Activated T-cell treated with anti-CD3 and anti-CD28 coated beads for 24 hours (primary cell): ENCODE measurements at regions not wholly inside any gene's neighbourhood (a gene's known extent, or its start where the extent isn't known, plus 50 kb on each side); places are given as distances from the start of the nearest gene placed in this dataset.
"Not testable (repeated sequence)": the region's sequence is repeated elsewhere in the genome, so short reads cannot be mapped to it uniquely, and the experiment has no call there.

ENCODE experiments used
- DNase-seq: peaks from one replicate; pipeline ENCODE4 v3.0.0-alpha.2; 2020; ENCODE audit warnings: low read depth

DNA sequence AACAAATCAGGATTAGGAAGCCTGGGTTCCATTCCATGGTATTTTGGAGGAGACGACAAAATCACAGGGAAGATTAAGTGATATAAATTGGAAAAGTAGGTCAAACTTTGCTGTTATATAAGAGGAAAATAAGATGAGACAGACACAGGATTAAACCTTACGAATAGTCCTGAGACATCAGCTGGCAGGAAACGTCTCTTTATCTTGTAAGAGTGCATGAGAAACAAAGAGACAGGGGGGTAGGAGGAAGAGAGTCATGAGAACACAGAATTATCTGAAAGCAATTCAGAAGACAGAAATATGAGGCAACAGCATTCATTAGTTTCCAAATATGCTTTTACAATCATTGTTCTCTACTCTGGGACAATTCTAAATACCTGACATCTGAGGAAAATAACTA is 310.6 kb upstream of the MIR17HG start:
- DNase-seq = no peak

DNA sequence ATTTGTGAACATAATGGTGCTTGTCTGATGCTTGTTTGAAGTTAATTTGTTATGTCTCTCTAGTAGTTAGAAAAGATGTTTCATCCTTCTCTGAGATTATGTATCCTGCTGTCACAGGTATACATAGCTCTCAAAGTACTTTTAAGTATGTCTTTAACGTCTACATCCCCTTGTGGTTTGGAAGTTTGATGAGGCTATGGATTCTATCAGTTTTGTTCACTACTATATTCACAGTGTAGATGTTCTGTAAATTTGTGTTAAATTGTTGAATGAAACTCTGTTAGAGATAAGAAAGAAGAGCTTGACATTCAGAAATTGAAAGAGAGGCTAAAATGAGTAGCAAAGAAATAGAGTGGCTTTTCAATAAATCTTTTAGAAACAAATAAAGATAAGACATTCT is 304.6 kb upstream of the MIR17HG start:
- no peak for DNase-seq

DNA sequence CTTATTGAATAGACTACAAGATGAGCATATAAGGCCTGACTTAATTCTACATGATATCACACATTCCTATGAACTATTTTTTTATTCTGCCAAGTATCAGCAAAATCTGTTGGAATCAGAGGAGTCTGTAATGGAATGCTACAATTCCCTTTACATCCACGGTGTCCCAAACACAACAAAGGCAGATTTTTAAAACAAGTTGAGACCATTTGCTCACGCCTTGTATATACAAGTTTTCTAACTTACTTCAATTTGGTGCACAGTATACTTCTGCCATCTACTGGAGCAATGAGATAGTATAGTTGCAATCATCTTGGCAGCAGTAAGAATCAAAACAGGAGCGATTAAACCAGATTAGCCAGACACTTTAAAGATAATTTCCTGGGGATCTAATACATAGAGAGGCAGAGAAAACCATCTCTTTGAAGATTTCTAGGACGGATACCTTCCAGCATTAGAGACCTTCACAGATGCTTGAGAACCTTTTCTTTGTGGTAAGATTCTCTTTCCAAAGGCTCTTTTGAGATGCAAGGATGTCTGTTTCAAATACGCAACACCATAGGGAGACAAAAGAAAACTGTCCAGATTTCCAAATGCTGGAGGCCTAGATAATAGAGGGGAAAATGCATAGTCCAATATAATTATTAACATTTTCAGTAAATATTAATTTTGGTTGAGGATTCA is 302.0 kb upstream of the MIR17HG start:
- DNase-seq = no peak

DNA sequence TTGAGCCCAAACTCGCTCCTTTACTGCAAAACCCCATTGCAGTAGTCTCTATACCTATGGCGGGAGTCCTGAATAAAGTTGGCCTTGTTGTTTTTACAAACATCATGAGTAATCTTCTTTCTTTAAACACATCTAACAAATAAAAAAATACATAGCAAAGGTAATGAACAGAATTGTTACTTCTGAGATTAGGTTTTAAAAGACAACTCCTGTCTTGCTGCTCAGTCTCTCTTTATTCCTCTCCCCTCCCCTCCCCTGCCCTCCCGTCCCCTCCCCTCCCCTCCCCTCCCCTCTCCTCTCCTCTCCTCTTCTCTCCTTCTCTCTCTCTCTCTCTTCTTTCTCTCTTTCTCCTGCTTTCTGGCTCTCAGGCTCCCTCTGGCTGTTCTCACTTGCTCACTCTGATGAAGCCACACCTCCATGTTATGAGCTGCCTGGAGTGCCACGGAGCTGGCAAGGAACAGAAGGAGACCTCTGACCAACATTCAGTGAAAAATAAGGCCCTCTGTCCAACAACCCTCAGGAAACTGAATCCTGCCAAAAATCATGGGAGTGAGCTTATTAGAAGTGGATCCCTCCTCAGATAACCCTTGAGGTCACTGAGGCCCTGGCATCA is 300.7 kb upstream of the MIR17HG start:
- DNase-seq = no peak

DNA sequence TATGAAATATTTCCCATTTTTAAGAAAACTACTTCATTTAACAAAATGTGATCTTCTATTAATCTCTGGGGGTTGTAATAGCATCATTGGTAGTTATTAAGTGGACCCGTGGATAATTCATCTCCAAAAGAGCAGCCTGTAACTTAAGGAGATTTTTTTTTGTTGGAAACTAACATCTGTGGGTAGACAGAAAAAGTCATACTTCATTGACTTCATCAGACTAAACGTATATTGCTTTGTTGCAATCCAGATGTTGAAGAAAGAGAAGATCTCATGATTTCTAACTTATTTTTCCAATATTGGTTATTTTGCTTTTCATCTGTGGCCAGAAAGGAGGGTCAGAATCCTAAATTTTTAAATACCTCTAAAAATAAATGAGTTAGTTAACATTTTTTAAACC is 296.5 kb upstream of the MIR17HG start:
- DNase-seq = no peak

DNA sequence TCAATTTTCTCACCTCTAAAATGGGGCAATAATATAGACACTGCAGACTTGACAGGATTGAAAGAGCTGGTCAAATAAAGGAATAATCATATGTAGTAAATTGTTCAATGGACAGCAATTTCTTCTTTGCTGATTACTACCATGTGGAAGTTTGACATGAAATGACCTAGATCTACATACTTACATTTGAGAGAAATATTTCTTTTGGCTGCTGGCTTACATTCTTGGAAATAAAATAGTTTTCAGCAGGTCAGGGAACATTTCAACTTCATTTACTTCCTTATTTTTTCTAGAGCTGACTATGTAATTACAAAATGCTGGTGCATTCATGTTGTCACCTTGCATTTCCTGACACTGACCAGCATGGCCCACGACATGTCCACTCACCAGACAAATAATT is 294.6 kb upstream of the MIR17HG start:
- DNase-seq = no peak

DNA sequence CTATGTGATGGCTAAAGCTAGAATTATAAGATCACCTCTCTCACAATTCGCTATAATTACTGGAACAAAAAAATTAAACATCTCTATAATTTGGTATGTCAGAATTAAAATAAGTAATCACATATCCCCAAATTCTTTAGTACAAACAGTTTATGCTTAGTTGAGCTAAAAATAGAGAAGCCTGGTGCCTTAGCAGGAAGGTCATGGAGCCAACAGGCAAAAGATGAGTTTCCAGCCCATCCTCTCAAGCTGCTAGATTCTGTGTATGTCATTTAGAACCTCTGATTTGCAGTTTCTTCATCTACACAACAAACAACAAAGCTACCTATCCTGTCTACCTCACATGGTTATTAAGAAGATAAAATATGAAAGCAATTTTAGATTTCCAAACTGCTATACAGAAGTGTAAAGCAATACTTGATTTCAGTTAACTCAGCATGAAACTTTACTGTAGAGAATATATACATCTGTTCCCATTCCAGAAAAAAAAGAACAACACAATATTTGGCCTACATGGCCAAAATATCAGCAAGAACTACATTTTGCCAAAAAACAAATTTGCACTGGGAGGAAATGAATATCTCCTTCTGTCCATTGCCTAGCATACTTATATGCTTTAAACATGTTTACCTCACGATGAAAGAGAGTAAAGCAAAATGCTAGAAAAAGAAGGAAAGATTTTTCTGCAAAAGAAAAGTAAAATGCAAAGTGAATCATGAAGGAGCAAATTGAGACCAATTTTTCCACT is 294.0 kb upstream of the MIR17HG start:
- DNase-seq = no peak

DNA sequence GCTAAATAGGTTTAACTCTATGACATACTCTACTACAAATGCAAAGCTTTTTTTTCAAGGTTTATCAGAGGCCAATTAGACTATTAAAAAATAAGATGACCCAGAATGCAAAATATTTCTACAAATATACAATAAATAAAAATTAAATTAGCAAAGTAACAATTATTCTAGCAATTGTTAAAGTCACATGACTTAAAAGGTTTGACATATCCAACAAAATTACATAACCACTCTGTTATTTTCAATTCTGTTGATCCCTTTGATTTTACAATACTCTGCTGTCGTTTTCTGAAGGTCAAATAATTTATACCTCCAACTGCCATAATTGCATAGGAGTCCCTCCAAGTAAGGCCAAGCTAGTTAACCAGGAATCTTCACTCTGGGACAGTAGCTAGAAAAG is 292.6 kb upstream of the MIR17HG start:
- no peak for DNase-seq

DNA sequence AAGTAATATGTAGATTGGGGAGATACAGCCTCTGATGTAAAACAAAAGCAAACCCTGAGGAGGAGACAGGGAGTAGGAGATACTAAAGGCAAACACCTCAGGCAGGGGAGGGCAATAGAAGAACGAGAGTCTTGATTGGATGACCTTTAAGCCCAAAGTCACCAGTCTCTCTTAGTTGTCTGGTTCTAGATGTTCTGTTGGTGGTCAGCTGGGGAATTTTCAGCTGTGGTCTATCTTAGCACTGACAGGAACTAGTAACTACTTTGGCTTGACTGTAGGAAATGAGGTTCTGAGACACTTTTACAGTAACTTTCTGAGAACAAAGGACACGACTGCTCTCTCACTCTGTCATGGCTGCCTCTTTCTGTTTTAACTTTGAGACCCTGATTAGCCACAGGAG is 290.7 kb upstream of the MIR17HG start:
- no peak for DNase-seq

DNA sequence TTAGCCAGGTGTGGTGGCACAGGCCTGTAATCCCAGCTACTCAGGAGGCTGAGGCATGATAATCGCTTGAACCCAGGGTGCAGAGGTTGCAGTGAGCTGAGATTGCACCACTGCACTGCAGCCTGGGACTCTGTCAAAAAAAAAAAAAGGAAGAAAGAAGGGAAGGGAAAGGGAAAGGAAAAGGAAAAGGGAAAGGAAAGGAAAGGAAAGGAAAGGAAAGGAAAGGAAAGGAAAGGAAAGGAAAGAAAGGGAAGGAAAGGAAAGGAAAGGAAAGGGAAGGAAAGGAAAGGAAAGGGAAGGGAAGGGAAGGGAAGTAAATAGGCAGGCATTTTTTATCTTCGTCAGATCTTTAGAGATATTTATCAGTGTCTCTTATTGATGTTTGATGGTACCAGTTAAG is 290.0 kb upstream of the MIR17HG start:
- DNase-seq = not testable (repeated sequence)

DNA sequence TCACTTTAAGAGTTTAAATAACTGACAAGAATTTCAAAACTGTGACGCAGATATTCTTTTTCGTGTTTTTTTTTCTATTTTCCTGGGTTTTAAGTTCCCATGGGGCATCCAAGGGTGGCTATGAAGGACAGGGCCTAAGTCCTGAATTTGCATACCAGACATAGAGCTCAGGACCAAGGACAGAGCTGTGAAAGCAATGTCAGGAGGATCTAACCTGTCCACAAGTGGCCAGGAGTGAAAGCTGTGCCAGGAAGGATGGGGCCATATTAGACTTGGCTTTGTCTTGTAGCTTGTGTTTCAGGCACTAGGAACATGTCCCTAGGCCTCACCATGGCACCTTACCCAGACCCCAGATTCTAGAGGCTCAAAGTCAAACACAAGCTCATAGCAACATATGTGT is 289.4 kb upstream of the MIR17HG start:
- no peak for DNase-seq

DNA sequence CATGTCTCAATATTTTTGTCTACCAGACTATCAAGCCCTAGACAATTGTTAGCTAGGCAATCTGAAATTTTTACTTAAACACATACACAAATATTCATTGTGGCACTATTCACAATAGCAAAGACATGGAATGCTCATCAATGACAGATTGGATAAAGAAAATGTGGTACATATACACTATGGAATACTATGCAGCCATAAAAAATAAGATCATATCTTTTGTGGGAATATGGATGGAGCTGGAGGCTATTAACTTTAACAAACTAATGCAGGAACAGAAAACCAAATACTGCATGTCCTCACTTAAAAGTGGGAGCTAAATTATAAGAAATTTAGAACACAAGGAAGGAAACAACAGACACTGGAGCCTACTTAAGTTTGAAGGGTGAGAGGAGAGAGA is 288.6 kb upstream of the MIR17HG start:
- DNase-seq = no peak

DNA sequence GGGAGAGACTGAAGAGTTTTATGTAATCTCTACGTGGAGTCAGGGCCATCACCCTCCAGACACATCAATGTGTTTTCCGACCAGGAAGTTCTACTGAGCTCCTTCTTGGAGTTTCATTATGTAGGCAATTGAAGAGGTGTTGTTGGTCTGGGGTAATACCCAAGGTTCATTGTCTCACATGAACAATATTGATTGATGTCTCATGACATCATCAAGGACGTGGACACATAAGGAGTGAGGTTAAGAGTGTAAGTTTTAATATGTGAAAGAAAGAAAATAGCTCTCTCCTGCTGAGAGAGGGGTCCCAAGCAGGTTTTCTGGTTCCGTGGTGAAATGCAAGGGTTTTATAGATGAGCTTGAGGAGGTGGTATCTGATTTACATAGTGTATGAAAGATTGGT is 280.7 kb upstream of the MIR17HG start:
- no peak for DNase-seq

DNA sequence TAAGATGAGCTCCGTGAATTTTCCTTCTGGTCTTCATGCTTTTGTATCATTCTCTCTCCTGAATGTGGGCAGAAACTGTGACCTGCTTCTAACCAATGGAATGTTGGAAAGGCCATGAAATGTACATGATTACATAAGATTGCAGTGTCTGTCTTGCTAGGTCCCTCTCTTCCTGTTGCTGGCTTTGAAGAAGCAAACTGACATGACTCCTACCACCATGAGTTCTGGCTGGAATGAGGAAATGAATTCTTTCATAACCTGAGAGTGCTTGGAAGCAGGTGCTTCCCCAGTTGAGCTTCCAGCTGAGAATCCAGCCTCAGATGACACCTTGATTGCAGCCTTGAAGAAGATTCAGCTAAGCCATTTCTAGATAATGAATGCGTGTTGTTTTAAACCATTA is 275.0 kb upstream of the MIR17HG start:
- no peak for DNase-seq

DNA sequence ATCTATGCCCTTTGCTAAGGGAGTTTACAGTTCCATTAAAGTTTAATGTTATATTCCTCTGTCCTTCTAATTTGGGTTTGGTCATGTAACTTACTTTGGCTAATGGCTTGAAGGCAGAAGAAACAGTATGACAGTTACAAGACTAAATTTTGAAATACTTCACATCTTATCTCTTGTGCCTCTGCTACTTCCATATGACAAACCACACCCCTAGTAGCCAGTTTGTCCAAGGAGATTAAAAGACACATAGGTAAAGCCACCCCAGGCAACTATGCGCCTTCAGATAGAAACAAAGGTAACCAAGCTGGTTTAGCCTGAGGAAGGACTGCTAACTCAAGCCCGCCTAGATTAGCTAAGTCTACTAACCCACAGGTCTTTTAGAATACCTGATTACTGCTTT is 273.4 kb upstream of the MIR17HG start:
- DNase-seq = no peak

DNA sequence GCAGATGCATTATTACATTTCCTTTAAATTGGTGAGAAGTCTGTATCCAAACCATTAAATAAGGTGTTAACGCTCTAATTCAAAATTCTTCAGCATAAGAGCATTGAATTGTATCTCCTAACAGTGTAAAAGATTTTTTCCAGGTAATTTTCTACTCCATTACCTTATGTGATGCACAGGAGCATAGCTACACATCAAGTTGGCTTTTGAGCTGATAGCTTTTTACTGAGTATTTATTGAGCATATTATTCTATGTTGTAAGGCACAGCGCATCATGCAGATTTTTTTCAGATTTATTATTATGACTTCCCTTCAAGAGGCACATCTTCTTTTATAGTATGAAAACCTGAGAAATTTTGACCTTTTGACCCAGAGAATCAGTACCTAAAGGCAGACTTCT is 270.7 kb upstream of the MIR17HG start:
- DNase-seq = no peak

DNA sequence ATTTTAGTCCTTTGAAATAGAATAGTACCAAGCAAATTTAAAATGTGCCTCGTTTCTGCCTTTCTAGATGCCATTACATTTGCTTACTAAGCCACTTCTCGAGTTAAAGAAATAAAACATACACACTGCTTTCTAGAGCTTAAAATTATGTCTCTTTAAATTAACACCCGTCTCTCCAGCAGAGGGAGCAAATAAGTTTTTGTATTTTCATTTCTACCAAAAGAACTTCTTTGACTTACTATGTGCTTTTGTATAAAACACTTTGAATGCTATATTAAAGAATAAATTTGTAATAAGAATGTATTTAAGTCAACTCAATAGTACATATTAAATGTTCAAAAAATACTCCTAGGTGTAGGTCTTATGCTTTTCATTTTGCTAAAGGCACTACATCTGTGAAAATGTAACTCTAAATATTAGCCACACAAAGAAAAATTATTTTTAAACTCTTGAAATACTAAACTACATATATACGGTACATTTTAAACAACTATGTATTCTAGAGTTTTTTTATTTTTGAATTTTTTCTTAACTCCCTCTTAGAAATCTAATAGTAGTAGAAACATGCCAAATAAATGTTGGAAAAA is 269.3 kb upstream of the MIR17HG start:
- no peak for DNase-seq

DNA sequence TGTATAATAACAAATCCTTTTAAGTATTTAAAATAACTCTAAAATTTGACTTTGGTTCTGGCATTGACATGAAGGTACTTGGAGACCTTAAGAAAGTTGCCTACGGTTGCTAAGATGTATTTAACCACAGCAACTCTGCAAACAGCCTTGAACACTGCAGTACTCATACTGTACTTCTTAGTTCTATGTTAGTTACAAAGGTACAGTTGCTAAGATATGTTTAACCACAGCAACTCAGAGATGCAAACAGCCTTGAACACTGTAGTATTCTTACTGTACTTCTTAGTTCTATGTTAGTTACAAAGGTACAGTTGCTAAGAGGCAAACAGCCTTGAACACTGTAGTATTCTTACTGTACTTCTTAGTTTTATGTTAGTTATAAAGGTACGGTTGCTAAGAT is 268.3 kb upstream of the MIR17HG start:
- DNase-seq = no peak

DNA sequence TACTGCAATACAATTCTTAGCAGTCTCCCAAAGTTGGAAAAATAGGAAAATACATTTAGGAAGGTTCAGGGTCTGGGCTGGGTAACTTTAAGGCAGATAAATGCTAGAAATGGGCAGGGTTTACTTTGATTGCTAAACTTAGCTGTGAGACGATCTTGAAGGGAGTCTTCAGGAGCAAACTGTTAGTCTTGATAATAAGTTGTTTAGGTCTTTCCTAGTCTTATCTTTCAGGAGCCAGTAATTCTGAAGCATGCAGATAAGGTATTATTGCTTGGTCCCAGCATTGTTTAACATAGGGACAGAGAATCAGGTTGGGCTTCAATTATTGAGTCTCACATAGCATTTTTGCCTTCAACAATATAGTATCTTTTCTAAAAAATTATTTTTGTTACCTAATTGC is 262.4 kb upstream of the MIR17HG start:
- no peak for DNase-seq

DNA sequence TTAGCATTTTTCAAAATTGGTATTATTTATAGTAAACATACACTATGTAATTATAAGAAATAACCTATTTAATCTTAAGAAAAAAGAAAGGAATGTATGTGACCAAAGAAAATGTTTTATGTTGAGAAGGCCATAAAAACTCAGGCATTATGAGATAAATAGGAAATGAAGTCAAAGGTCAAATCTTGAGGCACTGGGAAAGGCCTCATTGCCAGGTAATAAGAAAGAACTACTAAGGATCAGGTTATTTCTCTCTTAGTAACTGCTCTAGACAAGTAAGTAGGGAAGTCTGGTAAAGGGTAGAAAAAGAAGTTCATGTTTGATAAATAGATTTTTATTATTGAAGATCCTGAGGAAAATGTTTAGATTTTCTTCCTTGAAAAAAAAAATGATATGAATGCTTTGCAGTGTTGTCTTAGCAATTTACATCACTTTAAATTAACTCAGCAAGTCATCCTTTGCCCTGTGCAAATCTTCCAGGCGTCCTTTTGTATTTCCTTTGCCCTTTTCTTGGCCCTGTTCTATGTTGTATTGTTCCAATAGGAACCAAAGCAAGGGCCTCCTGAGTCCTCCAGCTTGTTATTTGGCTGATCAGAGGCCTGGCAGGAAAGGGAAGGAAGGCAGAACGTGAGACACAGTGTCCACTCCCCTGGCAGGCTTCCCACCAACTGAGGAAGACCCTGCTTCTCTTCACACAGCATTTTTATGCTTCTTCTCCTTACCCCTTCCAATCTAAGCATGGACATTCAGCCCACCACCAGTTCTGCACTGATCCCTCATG is 260.4 kb upstream of the MIR17HG start:
- DNase-seq = no peak

DNA sequence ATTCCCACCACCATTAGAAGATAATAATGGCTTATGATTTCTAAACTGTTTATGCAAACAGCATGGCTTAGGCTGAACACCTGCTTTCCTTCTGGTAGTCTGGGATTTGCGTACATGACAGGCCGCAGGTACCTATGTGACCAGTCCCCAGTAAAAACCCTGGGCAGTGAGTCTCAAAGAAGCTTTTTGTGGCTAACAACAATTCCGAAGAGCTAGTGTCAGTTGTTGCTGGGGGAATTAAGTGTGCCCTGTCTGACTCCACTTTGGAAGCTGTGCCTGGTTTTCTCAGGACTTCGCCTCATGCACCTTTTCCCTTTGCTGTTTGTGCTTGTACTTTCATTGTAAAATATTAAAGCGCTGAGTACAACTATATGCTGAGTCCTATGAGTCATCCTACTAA is 250.2 kb upstream of the MIR17HG start:
- no peak for DNase-seq

DNA sequence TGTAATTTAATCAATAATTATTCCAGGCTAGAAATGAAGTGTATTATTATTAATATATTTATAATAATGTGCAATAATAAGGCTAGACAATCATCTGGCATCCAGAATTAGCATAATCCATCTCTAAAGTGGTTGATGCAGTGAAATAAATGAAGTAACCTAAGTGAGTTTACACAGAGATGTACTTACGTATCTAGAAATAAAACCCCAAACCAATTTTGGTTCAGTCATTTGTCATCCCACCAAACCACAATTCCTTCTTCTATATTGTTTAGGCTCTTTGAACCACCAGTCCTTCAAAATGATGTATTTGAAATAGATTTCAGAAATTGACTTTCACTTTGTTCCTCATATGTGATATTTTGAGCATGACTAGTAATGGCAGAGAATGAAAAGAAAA is 247.6 kb upstream of the MIR17HG start:
- DNase-seq = no peak
